ENCODE measurements at regions not wholly inside any gene's neighbourhood (a gene's known extent, or its start where the extent isn't known, plus 50 kb on each side); places are given as distances from the start of the nearest gene placed in this dataset.

- H3K9me3 Mint-ChIP-seq = peaks cover 3 to 5% of the 10 kb centered on the region in 2 experiments; a peak in 3 of 5 replicates
- H3K23me2 ChIP-seq (ENCODE audit: insufficient read length, low read depth, low read length, poor library complexity, severe bottlenecking) = no peaks in the 10 kb centered on the region
Observed at GRCh38 chr1:87210151-87210550, 118.5 kb upstream of the LMO4 start.

More at GRCh38 chr1:87210151-87210550, 118.5 kb upstream of the LMO4 start:
- Histone ChIP-seq H2BK15ac (ENCODE audit: low read depth, low read length) (no peak overlapping the region), H3K79me2 (ENCODE audit: insufficient read depth, low read length) (no peaks in the 10 kb centered on the region), H2BK20ac (ENCODE audit: low read depth, low read length, poor library complexity, severe bottlenecking) (no peak overlapping the region), H3K56ac (ENCODE audit: insufficient read length, low read depth, low read length) (no peak overlapping the region), H4K20me1 (ENCODE audit: control insufficient read depth, insufficient read depth, insufficient read length) (no peaks in the 10 kb centered on the region), H3K4me2 (ENCODE audit: insufficient read depth, insufficient read length, low read length) (no peak overlapping the region), H4K91ac (ENCODE audit: insufficient read length, low read depth, low read length) (no peak overlapping the region), H2AK5ac (ENCODE audit: insufficient read length, low read length) (no peak overlapping the region), H3K23ac (ENCODE audit: insufficient read length, low read depth, low read length) (no peak overlapping the region), H3K27ac (ENCODE audit: insufficient read length, low read depth, low read length) (no peak overlapping the region), H3T11ph (ENCODE audit: low read length) (no peak overlapping the region), H4K8ac (replicated peaks; ENCODE audit: insufficient read length, low read depth, low read length) (no peak overlapping the region), H3K9me3 (ENCODE audit: control insufficient read depth, low read depth, low read length) (no peaks in the 10 kb centered on the region), H3K4me1 (ENCODE audit: insufficient read depth, low read length) (no peaks in the 10 kb centered on the region), H3K18ac (ENCODE audit: insufficient read length, low read depth, low read length) (no peak overlapping the region), H3K14ac (ENCODE audit: insufficient read depth, low read length) (no peak overlapping the region), H2BK12ac (ENCODE audit: insufficient read length, low read depth, low read length) (no peak overlapping the region), H3K9ac (ENCODE audit: extremely low read depth, insufficient read length, low read length) (no peak overlapping the region), H3K79me1 (ENCODE audit: insufficient read depth, low read depth, low read length, poor library complexity, severe bottlenecking) (no peaks in the 10 kb centered on the region), H2AFZ (ENCODE audit: low read length) (no peak overlapping the region), H3K27me3 (ENCODE audit: insufficient read depth, low read length) (no peaks in the 10 kb centered on the region), H3K4ac (ENCODE audit: low read depth, low read length) (no peak overlapping the region), H2BK120ac (ENCODE audit: low read depth, low read length, poor library complexity, severe bottlenecking) (no peak overlapping the region), H4K5ac (ENCODE audit: insufficient read length, low read depth, low read length) (no peak overlapping the region), H2BK5ac (ENCODE audit: insufficient read length, low read length) (no peak overlapping the region)
- no peaks in the 10 kb centered on the region; the same call in 1 of the 2 replicates for H3K27me3 Mint-ChIP-seq (ENCODE audit: low read depth)
- H3K36me3 Mint-ChIP-seq (ENCODE audit: insufficient read depth in 1 of 3, low read depth in 3 of 3) = peaks cover 0 to 5% (median 0%) of the 10 kb centered on the region in 3 experiments; a peak in 2 of 7 replicates
- no peak overlapping the region for H3K4me3 Mint-ChIP-seq
- no peak for DNase-seq
- H3K27ac Mint-ChIP-seq = no peak overlapping the region
- no peaks in the 10 kb centered on the region for H3K4me1 Mint-ChIP-seq
- TF ChIP-seq CTCF (conservative IDR thresholded peaks at IDR 0.05) = no peak
- WGBS (ENCODE audit: extremely low coverage, insufficient read length, low lambda C conversion rate) = no CpG with 5 or more reads among the region's 3 CpGs
